SK-N-MC (cell line): ENCODE measurements at regions not wholly inside any gene's neighbourhood (a gene's known extent, or its start where the extent isn't known, plus 50 kb on each side); places are given as distances from the start of the nearest gene placed in this dataset.

Experiments
- EZH2 ChIP-seq: fragments of 200-600 bp; sonication (generic); IDR thresholded peaks from one replicate; pipeline ENCODE4 v1.6.1; 2017; ENCODE audit warnings: antibody characterized with exemption
- FOXP2 ChIP-seq: optimal IDR thresholded peaks from 2 replicates; pipeline ENCODE3; 2011; ENCODE audit warnings: mild to moderate bottlenecking, moderate library complexity; ENCODE audit not compliant: insufficient read depth; ENCODE audit errors: extremely low read length, control extremely low read depth
- POLR2AphosphoS5 ChIP-seq: IDR thresholded peaks from 2 replicates; pipeline ENCODE4 v1.6.1; 2012; ENCODE audit warnings: mild to moderate bottlenecking, low read depth, low read length, borderline replicate concordance

- no peak for TF ChIP-seq POLR2AphosphoS5
- no peak for TF ChIP-seq FOXP2
- no peak for TF ChIP-seq EZH2
Measured at GRCh38 chr6:1228754-1229191, 83.1 kb upstream of the FOXQ1 start.
